Fibroblast of pulmonary artery (primary cell): ENCODE measurements at regions not wholly inside any gene's neighbourhood (a gene's known extent, or its start where the extent isn't known, plus 50 kb on each side); places are given as distances from the start of the nearest gene placed in this dataset.

ENCODE experiments used
- DNase-seq: peaks from one replicate; pipeline ENCODE4 v3.0.0-alpha.2; 2010; ENCODE audit warnings: low read depth
- H3K4me3 ChIP-seq: replicated peaks from 2 replicates; pipeline ENCODE4 v1.5.1; 2011; ENCODE audit warnings: low read depth, mild to moderate bottlenecking, control low read depth, low read length, moderate library complexity
- TF ChIP-seq, protein P1 (sequence below): IDR thresholded peaks from 2 replicates; pipeline ENCODE4 v1.5.1; 2011; ENCODE audit warnings: mild to moderate bottlenecking, control low read depth, low read length, inconsistent platforms; ENCODE audit errors: missing control alignments

DNA sequence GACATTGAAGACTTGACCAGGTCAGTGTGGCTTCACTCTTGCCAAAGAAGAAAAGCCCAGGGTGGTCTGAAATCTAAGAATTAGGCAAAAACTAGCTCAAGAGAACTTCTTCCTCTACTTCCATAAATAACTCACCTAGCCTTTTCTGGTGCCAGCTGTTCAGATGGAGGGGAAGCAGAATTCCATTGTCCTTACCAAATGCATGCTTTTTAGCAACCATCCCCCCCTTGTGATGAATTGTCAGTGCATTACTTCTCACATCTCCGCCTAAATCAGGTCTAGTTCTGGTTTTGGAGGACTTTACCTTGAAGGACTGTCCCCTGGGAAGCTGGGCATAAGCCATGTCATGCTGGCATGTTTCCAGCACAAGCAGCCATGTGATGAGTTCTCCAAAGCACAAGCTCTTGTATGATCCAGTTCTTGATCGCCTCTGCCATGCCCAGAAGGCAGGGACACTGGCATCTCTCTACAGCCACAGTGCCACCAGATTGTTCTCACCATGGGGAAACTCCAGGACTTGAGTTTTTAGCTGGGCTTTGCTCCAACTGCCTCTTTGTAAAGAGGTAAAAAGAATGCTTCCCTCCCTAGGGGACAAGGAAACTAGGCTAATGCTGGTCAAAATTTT is 96.4 kb upstream of the IL12A start:
- TF ChIP-seq, protein P1, sequence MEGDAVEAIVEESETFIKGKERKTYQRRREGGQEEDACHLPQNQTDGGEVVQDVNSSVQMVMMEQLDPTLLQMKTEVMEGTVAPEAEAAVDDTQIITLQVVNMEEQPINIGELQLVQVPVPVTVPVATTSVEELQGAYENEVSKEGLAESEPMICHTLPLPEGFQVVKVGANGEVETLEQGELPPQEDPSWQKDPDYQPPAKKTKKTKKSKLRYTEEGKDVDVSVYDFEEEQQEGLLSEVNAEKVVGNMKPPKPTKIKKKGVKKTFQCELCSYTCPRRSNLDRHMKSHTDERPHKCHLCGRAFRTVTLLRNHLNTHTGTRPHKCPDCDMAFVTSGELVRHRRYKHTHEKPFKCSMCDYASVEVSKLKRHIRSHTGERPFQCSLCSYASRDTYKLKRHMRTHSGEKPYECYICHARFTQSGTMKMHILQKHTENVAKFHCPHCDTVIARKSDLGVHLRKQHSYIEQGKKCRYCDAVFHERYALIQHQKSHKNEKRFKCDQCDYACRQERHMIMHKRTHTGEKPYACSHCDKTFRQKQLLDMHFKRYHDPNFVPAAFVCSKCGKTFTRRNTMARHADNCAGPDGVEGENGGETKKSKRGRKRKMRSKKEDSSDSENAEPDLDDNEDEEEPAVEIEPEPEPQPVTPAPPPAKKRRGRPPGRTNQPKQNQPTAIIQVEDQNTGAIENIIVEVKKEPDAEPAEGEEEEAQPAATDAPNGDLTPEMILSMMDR: no peak
- H3K4me3 ChIP-seq: no peak overlapping the region
- no peak for DNase-seq

- no peak overlapping the region for H3K4me3 ChIP-seq
- TF ChIP-seq, protein P1: no peak
- no peak for DNase-seq
Measured at GRCh38 chr3:159892801-159893200, 95.8 kb upstream of the IL12A start.

- no peak for DNase-seq
- H3K4me3 ChIP-seq: no peak overlapping the region
- TF ChIP-seq, protein P1: no peak
Measured at GRCh38 chr3:159894386-159894785, 94.2 kb upstream of the IL12A start.

- TF ChIP-seq, protein P1: no peak
- no peak for DNase-seq
- H3K4me3 ChIP-seq: no peak overlapping the region
Measured at GRCh38 chr3:159895430-159895829, 93.2 kb upstream of the IL12A start.

- TF ChIP-seq, protein P1: no peak
- DNase-seq: no peak
Measured at GRCh38 chr3:159896543-159896942, 92.1 kb upstream of the IL12A start.

GRCh38 chr3:159897331-159898075 is 91.1 kb upstream of the IL12A start:
- peak; percentile 88 for DNase-seq
- H3K4me3 ChIP-seq: no peak overlapping the region
- TF ChIP-seq, protein P1: no peak

More at GRCh38 chr3:159896543-159896942, 92.1 kb upstream of the IL12A start:
- H3K4me3 ChIP-seq: no peak overlapping the region
